SK-N-SH (cell line): ENCODE measurements at regions not wholly inside any gene's neighbourhood (a gene's known extent, or its start where the extent isn't known, plus 50 kb on each side); places are given as distances from the start of the nearest gene placed in this dataset.

ENCODE experiments used
- CTCF ChIP-seq: fragments of 200-600 bp; sonication (generic); IDR thresholded peaks from 2 replicates; pipeline ENCODE4 v1.6.1; 2017; ENCODE audit warnings: antibody characterized with exemption, mild to moderate bottlenecking, moderate library complexity
- EP300 ChIP-seq, 2 experiments: IDR thresholded peaks; 2 replicates each; pipeline versions ENCODE4 v1.4.0 to v1.6.1; 2012; ENCODE audit warnings: borderline replicate concordance in 1 of 2, low read depth in 1 of 2, low read length in 1 of 2
- EZH2phosphoT487 ChIP-seq: fragments of 200-600 bp; sonication (generic); IDR thresholded peaks from 2 replicates; pipeline ENCODE4 v1.6.1; 2017; ENCODE audit warnings: low read depth, mixed run types, mild to moderate bottlenecking, antibody characterized with exemption, moderate library complexity, borderline replicate concordance
- JUND ChIP-seq: IDR thresholded peaks from 2 replicates; pipeline ENCODE4 v1.4.0; 2012
- MAX ChIP-seq: IDR thresholded peaks from 2 replicates; pipeline ENCODE4 v1.4.0; 2012; ENCODE audit warnings: low read depth
- NRF1 ChIP-seq: IDR thresholded peaks from 2 replicates; pipeline ENCODE4 v1.6.1; 2012; ENCODE audit warnings: low read depth, mild to moderate bottlenecking, low read length
- PBX3 ChIP-seq: IDR thresholded peaks from 2 replicates; pipeline ENCODE4; 2012
- RCOR1 ChIP-seq: fragments of 150-350 bp; IDR thresholded peaks from 2 replicates; pipeline ENCODE4 v1.6.1; 2017; ENCODE audit warnings: antibody characterized with exemption, low read length
- REST ChIP-seq: IDR thresholded peaks from 2 replicates; pipeline ENCODE4 v1.6.1; 2012; ENCODE audit warnings: mild to moderate bottlenecking, low read depth, low read length, moderate library complexity
- RFX5 ChIP-seq: IDR thresholded peaks from 2 replicates; pipeline ENCODE4 v1.6.1; 2012; ENCODE audit warnings: mild to moderate bottlenecking, improper control_type of control experiment, low read length
- SIN3A ChIP-seq: IDR thresholded peaks from 2 replicates; pipeline ENCODE4 v1.6.1; 2012; ENCODE audit warnings: low read depth, mild to moderate bottlenecking, low read length, moderate library complexity, borderline replicate concordance
- TEAD4 ChIP-seq: IDR thresholded peaks from 2 replicates; pipeline ENCODE4 v1.4.0; 2012; ENCODE audit warnings: mild to moderate bottlenecking, borderline replicate concordance; ENCODE audit not compliant: insufficient read depth
- USF1 ChIP-seq: IDR thresholded peaks from 2 replicates; pipeline ENCODE4 v1.4.0; 2012; ENCODE audit warnings: low read depth, borderline replicate concordance
- USF2 ChIP-seq: fragments of 150-350 bp; IDR thresholded peaks from 2 replicates; pipeline ENCODE4 v1.6.1; 2017; ENCODE audit warnings: antibody characterized with exemption, low read length, low read depth, borderline replicate concordance

- TF ChIP-seq CTCF, result no peak
- no peak for TF ChIP-seq TEAD4
- no peak for TF ChIP-seq EZH2phosphoT487
- no peak for TF ChIP-seq RFX5
- no peak for TF ChIP-seq JUND
- TF ChIP-seq RCOR1, result no peak
- TF ChIP-seq USF1, result no peak
- no peak for TF ChIP-seq USF2
- TF ChIP-seq REST, result no peak
- TF ChIP-seq PBX3, result no peak
- TF ChIP-seq MAX, result no peak
- TF ChIP-seq NRF1, result no peak
- TF ChIP-seq EP300 (IDR thresholded peaks at IDR 0.05; ENCODE audit: borderline replicate concordance in 1 of 2, low read depth in 1 of 2, low read length in 1 of 2), result no peak
- TF ChIP-seq SIN3A, result no peak
Measured at GRCh38 chr17:77487677-77488530, 347.1 kb downstream of the SEC14L1 start.
